Glutamatergic neuron (in vitro differentiated cells): ENCODE measurements at regions not wholly inside any gene's neighbourhood (a gene's known extent, or its start where the extent isn't known, plus 50 kb on each side); places are given as distances from the start of the nearest gene placed in this dataset.

Experiments used
- DNase-seq: peaks from one replicate; pipeline ENCODE4 v3.0.0; 2022
- H3K27ac Mint-ChIP-seq: one replicate; pipeline ENCODE4 v1.8.0; 2020; ENCODE audit warnings: mild to moderate bottlenecking, mixed read lengths, inconsistent platforms; ENCODE audit not compliant: unreplicated experiment
- H3K27me3 Mint-ChIP-seq: one replicate; pipeline ENCODE4 v1.8.0; 2020; ENCODE audit warnings: mild to moderate bottlenecking, moderate library complexity, mixed read lengths, inconsistent platforms; ENCODE audit not compliant: unreplicated experiment
- H3K36me3 Mint-ChIP-seq: one replicate; pipeline ENCODE4 v1.8.0; 2020; ENCODE audit warnings: mild to moderate bottlenecking, mixed read lengths, inconsistent platforms; ENCODE audit not compliant: unreplicated experiment
- H3K4me1 Mint-ChIP-seq: one replicate; pipeline ENCODE4 v1.8.0; 2020; ENCODE audit warnings: mild to moderate bottlenecking, low read depth, mixed read lengths, inconsistent platforms; ENCODE audit not compliant: unreplicated experiment
- H3K4me3 Mint-ChIP-seq: one replicate; pipeline ENCODE4 v1.8.0; 2020; ENCODE audit warnings: mild to moderate bottlenecking, mixed read lengths, inconsistent platforms; ENCODE audit not compliant: unreplicated experiment
- H3K9me3 Mint-ChIP-seq: one replicate; pipeline ENCODE4 v1.8.0; 2020; ENCODE audit warnings: mild to moderate bottlenecking, moderate library complexity, mixed read lengths, inconsistent platforms; ENCODE audit not compliant: unreplicated experiment
- CTCF ChIP-seq: fragments of 200-600 bp; sonication (generic); IDR thresholded peaks from one replicate; pipeline ENCODE4 v1.5.0; 2021; ENCODE audit not compliant: partially characterized antibody, unreplicated experiment

GRCh38 chr11:13225038-13226001 is 52.3 kb upstream of the BMAL1 start:
- peaks cover 6% of the 10 kb centered on the region for H3K4me1 Mint-ChIP-seq
- no peak overlapping the region for H3K27ac Mint-ChIP-seq
- TF ChIP-seq CTCF, result no peak
- H3K4me3 Mint-ChIP-seq, result no peak overlapping the region
- no peaks in the 10 kb centered on the region for H3K36me3 Mint-ChIP-seq
- no peaks in the 10 kb centered on the region for H3K27me3 Mint-ChIP-seq
- no peaks in the 10 kb centered on the region for H3K9me3 Mint-ChIP-seq
- DNase-seq, result no peak

GRCh38 chr11:13227676-13228255 is 49.8 kb upstream of the BMAL1 start:
- Mint-ChIP-seq H3K27ac (no peak overlapping the region), H3K27me3 (no peaks in the 10 kb centered on the region), H3K36me3 (no peaks in the 10 kb centered on the region), H3K9me3 (no peaks in the 10 kb centered on the region), H3K4me3 (no peak overlapping the region), H3K4me1 (peaks cover 6% of the 10 kb centered on the region)
- no peak for DNase-seq
- TF ChIP-seq CTCF, result no peak
